ENCODE measurements at regions not wholly inside any gene's neighbourhood (a gene's known extent, or its start where the extent isn't known, plus 50 kb on each side); places are given as distances from the start of the nearest gene placed in this dataset.

GRCh38 chrX:95056901-95057300 is 1382.9 kb downstream of the FAM133A start:
- TF ChIP-seq REST (IDR thresholded peaks at IDR 0.05; ENCODE audit: borderline replicate concordance) (no peak), REST (CRISPR knock-in tag; IDR thresholded peaks at IDR 0.05; ENCODE audit: low read depth) (no peak), ZNF217 (CRISPR knock-in tag; IDR thresholded peaks at IDR 0.05) (no peak), E2F4 (CRISPR knock-in tag; IDR thresholded peaks at IDR 0.05; ENCODE audit: low read depth) (no peak), ATF4 (CRISPR knock-in tag; IDR thresholded peaks at IDR 0.05) (no peak), RBM22 (IDR thresholded peaks at IDR 0.05; ENCODE audit: low read depth, low read length, poor library complexity, severe bottlenecking) (no peak), MCM2 (IDR thresholded peaks at IDR 0.05; ENCODE audit: low read depth) (no peak)
